Suprapubic skin (tissue), 4 donors: ENCODE measurements at regions not wholly inside any gene's neighbourhood (a gene's known extent, or its start where the extent isn't known, plus 50 kb on each side); places are given as distances from the start of the nearest gene placed in this dataset.

Source experiments
- DNase-seq, 2 donors: peaks; one replicate each; pipeline ENCODE4 v3.0.0-alpha.2; 2019; ENCODE audit warnings: low spot score in 2 of 2
- H3K27ac ChIP-seq: fragments of 200-600 bp; sonication (generic); one replicate; pipeline ENCODE4 v1.5.1; 2019
- H3K27me3 ChIP-seq: fragments of 200-600 bp; sonication (generic); one replicate; pipeline ENCODE4 v1.5.1; 2019
- H3K36me3 ChIP-seq: fragments of 200-600 bp; sonication (generic); one replicate; pipeline ENCODE4 v1.5.1; 2019
- H3K4me1 ChIP-seq: fragments of 200-600 bp; sonication (generic); one replicate; pipeline ENCODE4 v1.5.1; 2019
- H3K4me3 ChIP-seq: fragments of 200-600 bp; sonication (generic); one replicate; pipeline ENCODE4 v1.5.1; 2019; ENCODE audit warnings: mild to moderate bottlenecking
- H3K9me3 ChIP-seq: fragments of 200-600 bp; sonication (generic); one replicate; pipeline ENCODE4 v1.5.1; 2019
- EP300 ChIP-seq: sonication (generic); formaldehyde crosslinking; IDR thresholded peaks from one replicate; pipeline ENCODE4 v1.6.1; 2017; ENCODE audit warnings: antibody characterized with exemption
- POLR2A ChIP-seq, 2 donors: fragments of 450-650 bp; IDR thresholded peaks; one replicate each; pipeline ENCODE4 v1.6.1; 2017; ENCODE audit warnings: antibody characterized with exemption in 2 of 2, mild to moderate bottlenecking in 2 of 2, moderate library complexity in 2 of 2
- POLR2AphosphoS5 ChIP-seq, 3 donors: sonication (generic); formaldehyde crosslinking; IDR thresholded peaks; one replicate each; pipeline ENCODE4 v1.6.1; 2017; ENCODE audit warnings: antibody characterized with exemption in 3 of 3
- WGBS: methylation state at CpG from one replicate; pipeline ENCODE4 v1.1.5; 2018; 5-methylcytosine and 5-hydroxymethylcytosine counted together
- TF ChIP-seq, protein P1 (sequence below), 2 donors: fragments of 200-600 bp in 1 of 2; fragments of 450-650 bp in 1 of 2; sonication (generic) in 1 of 2; IDR thresholded peaks; one replicate each; pipeline ENCODE4 v1.5.1; 2016 to 2019; ENCODE audit warnings: antibody characterized with exemption in 2 of 2, mild to moderate bottlenecking in 1 of 2, moderate library complexity in 1 of 2

DNA sequence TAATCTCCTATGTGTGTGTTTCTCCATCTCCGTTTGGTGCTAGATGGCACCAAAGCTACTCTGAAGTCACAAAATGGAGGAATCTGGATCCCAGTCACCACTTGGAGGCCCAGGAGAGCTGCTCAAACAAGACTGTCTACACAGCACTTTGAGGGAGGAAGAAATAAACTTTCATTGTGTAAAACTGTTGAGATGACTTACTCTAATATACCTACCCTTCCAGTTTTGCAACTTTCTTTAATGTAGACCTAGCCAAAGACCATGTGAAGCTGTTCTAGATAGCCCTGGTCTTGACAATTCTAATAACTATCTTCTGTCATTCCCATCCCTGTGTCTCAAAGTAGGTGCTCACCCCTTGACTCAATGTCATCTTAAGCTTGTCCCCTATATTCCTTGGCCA lies 52.8 kb upstream of the TAB3 start:
- DNase-seq, result no peak
- no peaks in the 10 kb centered on the region for H3K4me1 ChIP-seq
- no peaks in the 10 kb centered on the region for H3K27me3 ChIP-seq
- no peaks in the 10 kb centered on the region for H3K36me3 ChIP-seq
- H3K27ac ChIP-seq, result no peak overlapping the region
- TF ChIP-seq POLR2AphosphoS5 (IDR thresholded peaks at IDR 0.05) (no peak), POLR2A (IDR thresholded peaks at IDR 0.05) (no peak)
- WGBS, result 82% methylated on average over 1 of the region's 1 CpG
- H3K9me3 ChIP-seq, result no peaks in the 10 kb centered on the region
- H3K4me3 ChIP-seq, result no peak overlapping the region

DNA sequence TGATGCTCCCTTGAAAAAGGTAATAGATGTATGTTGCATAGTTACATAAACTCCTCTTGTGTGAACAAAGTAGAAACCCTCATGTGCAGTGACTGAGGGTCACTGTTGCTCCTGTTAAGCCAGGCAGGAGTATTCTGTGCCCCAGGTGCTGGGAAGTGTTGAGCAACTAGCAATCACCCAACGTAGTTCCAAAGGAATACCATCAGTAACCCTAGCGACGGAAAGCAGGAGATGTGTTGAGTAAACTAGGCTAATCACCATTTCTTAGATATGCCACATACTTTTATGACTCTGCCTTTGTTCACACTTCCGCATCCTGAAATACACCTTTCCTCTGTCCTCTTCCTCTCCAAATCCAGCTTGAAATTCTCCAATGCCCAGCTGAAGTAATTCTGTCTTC lies 50.9 kb upstream of the TAB3 start:
- TF ChIP-seq POLR2A (IDR thresholded peaks at IDR 0.05), result no peak
- TF ChIP-seq, protein P1, sequence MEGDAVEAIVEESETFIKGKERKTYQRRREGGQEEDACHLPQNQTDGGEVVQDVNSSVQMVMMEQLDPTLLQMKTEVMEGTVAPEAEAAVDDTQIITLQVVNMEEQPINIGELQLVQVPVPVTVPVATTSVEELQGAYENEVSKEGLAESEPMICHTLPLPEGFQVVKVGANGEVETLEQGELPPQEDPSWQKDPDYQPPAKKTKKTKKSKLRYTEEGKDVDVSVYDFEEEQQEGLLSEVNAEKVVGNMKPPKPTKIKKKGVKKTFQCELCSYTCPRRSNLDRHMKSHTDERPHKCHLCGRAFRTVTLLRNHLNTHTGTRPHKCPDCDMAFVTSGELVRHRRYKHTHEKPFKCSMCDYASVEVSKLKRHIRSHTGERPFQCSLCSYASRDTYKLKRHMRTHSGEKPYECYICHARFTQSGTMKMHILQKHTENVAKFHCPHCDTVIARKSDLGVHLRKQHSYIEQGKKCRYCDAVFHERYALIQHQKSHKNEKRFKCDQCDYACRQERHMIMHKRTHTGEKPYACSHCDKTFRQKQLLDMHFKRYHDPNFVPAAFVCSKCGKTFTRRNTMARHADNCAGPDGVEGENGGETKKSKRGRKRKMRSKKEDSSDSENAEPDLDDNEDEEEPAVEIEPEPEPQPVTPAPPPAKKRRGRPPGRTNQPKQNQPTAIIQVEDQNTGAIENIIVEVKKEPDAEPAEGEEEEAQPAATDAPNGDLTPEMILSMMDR (IDR thresholded peaks at IDR 0.05), result no peak
- no peak for TF ChIP-seq POLR2AphosphoS5 (IDR thresholded peaks at IDR 0.05)
- TF ChIP-seq EP300, result no peak
- no peak for DNase-seq
- Histone ChIP-seq H3K27me3 (no peaks in the 10 kb centered on the region), H3K36me3 (no peaks in the 10 kb centered on the region), H3K9me3 (no peaks in the 10 kb centered on the region), H3K27ac (no peak overlapping the region), H3K4me1 (no peaks in the 10 kb centered on the region), H3K4me3 (no peak overlapping the region)
- WGBS, result 61% methylated on average over 4 of the region's 4 CpGs
